Vagina (tissue), 2 donors: ENCODE measurements at regions not wholly inside any gene's neighbourhood (a gene's known extent, or its start where the extent isn't known, plus 50 kb on each side); places are given as distances from the start of the nearest gene placed in this dataset.

ENCODE experiments used
- POLR2AphosphoS5 ChIP-seq, 2 donors: sonication (generic); formaldehyde crosslinking; IDR thresholded peaks; one replicate each; pipeline ENCODE4 v1.9.0; 2017; ENCODE audit warnings: antibody characterized with exemption in 2 of 2, mild to moderate bottlenecking in 2 of 2, low read depth in 1 of 2; ENCODE audit not compliant: insufficient read depth in 1 of 2
- TF ChIP-seq, protein P1 (sequence below), 3 experiments: fragments of 450-650 bp in 2 of 3; fragments of 200-600 bp in 1 of 3; sonication (generic) in 1 of 3; IDR thresholded peaks; one replicate each; pipeline ENCODE4 v1.5.1; 2017 to 2019; ENCODE audit warnings: antibody characterized with exemption in 3 of 3, mild to moderate bottlenecking in 2 of 3, moderate library complexity in 2 of 3

- TF ChIP-seq, protein P1, sequence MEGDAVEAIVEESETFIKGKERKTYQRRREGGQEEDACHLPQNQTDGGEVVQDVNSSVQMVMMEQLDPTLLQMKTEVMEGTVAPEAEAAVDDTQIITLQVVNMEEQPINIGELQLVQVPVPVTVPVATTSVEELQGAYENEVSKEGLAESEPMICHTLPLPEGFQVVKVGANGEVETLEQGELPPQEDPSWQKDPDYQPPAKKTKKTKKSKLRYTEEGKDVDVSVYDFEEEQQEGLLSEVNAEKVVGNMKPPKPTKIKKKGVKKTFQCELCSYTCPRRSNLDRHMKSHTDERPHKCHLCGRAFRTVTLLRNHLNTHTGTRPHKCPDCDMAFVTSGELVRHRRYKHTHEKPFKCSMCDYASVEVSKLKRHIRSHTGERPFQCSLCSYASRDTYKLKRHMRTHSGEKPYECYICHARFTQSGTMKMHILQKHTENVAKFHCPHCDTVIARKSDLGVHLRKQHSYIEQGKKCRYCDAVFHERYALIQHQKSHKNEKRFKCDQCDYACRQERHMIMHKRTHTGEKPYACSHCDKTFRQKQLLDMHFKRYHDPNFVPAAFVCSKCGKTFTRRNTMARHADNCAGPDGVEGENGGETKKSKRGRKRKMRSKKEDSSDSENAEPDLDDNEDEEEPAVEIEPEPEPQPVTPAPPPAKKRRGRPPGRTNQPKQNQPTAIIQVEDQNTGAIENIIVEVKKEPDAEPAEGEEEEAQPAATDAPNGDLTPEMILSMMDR (IDR thresholded peaks at IDR 0.05): no peak
- TF ChIP-seq POLR2AphosphoS5 (IDR thresholded peaks at IDR 0.05; ENCODE audit: insufficient read depth in 1 of 2, low read depth in 1 of 2): no peak
These were observed 515.1 kb downstream of the DMAC1 start for GRCh38 chr9:7284517-7284916.
